ENCODE measurements at regions not wholly inside any gene's neighbourhood (a gene's known extent, or its start where the extent isn't known, plus 50 kb on each side); places are given as distances from the start of the nearest gene placed in this dataset.

GRCh38 chr6:22218410-22218809 is 78.4 kb downstream of the PRL start:
- Histone ChIP-seq H3K9me3 (no peaks in the 10 kb centered on the region), H3K4me1 (no peaks in the 10 kb centered on the region), H3K36me3 (no peaks in the 10 kb centered on the region), H3K27me3 (no peaks in the 10 kb centered on the region), H3K4me3 (no peak overlapping the region), H3K27ac (no peak overlapping the region)
- no peak for DNase-seq (ENCODE audit: low spot score in 2 of 2)
- WGBS, result 93% methylated on average over 3 of the region's 3 CpGs
- TF ChIP-seq POLR2A (IDR thresholded peaks at IDR 0.05) (no peak), EP300 (IDR thresholded peaks at IDR 0.05) (no peak), POLR2AphosphoS5 (IDR thresholded peaks at IDR 0.05) (no peak)
- TF ChIP-seq, protein P1, sequence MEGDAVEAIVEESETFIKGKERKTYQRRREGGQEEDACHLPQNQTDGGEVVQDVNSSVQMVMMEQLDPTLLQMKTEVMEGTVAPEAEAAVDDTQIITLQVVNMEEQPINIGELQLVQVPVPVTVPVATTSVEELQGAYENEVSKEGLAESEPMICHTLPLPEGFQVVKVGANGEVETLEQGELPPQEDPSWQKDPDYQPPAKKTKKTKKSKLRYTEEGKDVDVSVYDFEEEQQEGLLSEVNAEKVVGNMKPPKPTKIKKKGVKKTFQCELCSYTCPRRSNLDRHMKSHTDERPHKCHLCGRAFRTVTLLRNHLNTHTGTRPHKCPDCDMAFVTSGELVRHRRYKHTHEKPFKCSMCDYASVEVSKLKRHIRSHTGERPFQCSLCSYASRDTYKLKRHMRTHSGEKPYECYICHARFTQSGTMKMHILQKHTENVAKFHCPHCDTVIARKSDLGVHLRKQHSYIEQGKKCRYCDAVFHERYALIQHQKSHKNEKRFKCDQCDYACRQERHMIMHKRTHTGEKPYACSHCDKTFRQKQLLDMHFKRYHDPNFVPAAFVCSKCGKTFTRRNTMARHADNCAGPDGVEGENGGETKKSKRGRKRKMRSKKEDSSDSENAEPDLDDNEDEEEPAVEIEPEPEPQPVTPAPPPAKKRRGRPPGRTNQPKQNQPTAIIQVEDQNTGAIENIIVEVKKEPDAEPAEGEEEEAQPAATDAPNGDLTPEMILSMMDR (IDR thresholded peaks at IDR 0.05), result no peak

DNA sequence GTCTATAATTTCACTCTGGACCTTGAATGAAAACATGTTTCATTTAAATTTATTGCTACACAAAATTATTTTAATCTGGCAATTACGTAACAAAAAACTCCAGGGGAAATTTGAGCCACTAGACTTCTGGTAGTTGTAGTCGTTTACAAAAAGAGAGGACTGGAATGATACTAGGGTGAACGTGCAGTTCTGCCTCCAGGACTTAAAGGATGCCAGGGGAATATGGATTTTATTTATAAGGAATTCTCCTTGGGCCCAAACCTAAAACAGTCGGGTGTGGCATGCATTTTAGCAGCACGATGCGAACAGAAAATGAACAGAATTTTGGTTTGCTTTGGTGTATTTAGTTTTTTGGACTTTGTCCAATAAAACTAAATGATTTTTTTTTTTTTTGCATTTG is 76.9 kb downstream of the PRL start:
- TF ChIP-seq EP300 (IDR thresholded peaks at IDR 0.05), result no peak
- Histone ChIP-seq H3K9me3 (no peaks in the 10 kb centered on the region), H3K36me3 (no peaks in the 10 kb centered on the region), H3K4me1 (no peaks in the 10 kb centered on the region), H3K4me3 (no peak overlapping the region), H3K27me3 (no peaks in the 10 kb centered on the region), H3K27ac (no peak overlapping the region)
- WGBS, result 33% methylated on average over 6 of the region's 6 CpGs
- DNase-seq (ENCODE audit: low spot score in 2 of 2), result no peak

DNA sequence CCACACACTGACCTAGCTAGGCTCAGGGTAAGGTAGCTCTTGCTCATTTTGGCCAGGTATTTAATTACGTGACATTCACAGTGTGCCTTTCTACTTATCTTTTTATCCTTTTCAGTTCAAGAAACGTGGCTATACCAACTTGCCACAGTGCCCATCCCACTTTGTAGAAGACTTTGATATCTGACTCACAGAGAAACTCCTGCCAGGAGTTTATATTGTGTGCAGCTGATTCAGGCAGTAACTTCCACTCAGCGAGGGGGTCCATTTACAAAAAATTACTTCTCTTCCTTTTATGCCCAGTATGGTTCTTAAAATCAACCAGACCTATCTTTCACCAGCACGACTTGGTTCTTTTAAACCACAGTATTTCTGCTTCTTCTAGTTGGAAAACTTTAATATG is 75.6 kb downstream of the PRL start:
- TF ChIP-seq EP300 (IDR thresholded peaks at IDR 0.05) (no peak), POLR2AphosphoS5 (IDR thresholded peaks at IDR 0.05) (no peak), POLR2A (IDR thresholded peaks at IDR 0.05) (no peak)
- TF ChIP-seq, protein P1 (IDR thresholded peaks at IDR 0.05), result no peak
- Histone ChIP-seq H3K4me3 (no peak overlapping the region), H3K27ac (no peak overlapping the region), H3K4me1 (no peaks in the 10 kb centered on the region), H3K27me3 (no peaks in the 10 kb centered on the region), H3K9me3 (no peaks in the 10 kb centered on the region), H3K36me3 (no peaks in the 10 kb centered on the region)
- DNase-seq (ENCODE audit: low spot score in 2 of 2), result no peak
- 48% methylated on average over 4 of the region's 4 CpGs for whole genome bisulfite sequencing

DNA sequence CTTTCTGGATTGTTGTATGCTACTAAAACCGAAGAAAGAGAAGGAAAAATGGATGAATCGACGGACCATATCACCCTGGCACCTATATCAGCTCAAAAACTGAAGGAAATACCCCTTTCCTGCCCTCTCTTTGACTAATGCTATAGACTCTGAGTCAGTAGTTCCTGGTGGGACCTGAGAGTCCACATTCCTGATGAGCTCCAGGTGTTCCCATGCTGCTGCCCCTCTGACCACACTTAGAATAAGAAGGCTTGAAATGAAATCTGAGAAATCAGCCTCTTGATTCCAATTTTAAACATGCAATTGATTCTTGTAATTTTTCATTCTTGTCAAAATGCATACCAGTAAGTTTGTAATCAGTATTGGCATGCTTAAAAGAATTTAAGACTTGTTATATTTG is 75.2 kb downstream of the PRL start:
- 61% methylated on average over 3 of the region's 3 CpGs for WGBS
- TF ChIP-seq EP300 (IDR thresholded peaks at IDR 0.05), result no peak
- TF ChIP-seq, protein P1 (IDR thresholded peaks at IDR 0.05), result no peak
- TF ChIP-seq POLR2AphosphoS5 (IDR thresholded peaks at IDR 0.05), result no peak
- Histone ChIP-seq H3K9me3 (no peaks in the 10 kb centered on the region), H3K27me3 (no peaks in the 10 kb centered on the region), H3K4me1 (no peaks in the 10 kb centered on the region), H3K27ac (no peak overlapping the region), H3K36me3 (no peaks in the 10 kb centered on the region), H3K4me3 (no peak overlapping the region)
- no peak for DNase-seq (ENCODE audit: low spot score in 2 of 2)

DNA sequence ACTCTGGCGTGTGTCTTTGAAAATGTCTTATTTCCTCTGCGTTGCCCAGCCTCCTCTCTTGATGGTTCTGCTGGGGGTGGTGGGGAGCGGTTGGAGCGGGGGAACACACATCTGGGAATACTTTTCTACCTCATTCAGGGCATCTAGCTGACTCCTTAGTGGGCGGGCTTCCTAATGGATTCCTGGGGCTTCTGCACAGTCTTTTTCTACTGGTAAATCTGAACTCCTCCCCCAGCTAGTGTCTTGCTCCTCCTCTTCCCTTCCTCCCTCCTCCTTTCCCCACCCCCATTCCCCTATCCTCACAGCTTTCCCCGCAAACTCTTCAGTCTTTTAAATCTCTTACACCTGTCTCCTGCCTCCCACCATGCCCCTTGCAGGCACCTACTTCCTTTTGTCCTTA is 74.4 kb downstream of the PRL start:
- no peaks in the 10 kb centered on the region for H3K27me3 ChIP-seq
- no peaks in the 10 kb centered on the region for H3K4me1 ChIP-seq
- no peak overlapping the region for H3K4me3 ChIP-seq
- DNase-seq (ENCODE audit: low spot score in 2 of 2), result no peak
- no peaks in the 10 kb centered on the region for H3K9me3 ChIP-seq
- WGBS, result 67% methylated on average over 6 of the region's 6 CpGs
- H3K27ac ChIP-seq, result no peak overlapping the region
- no peak for TF ChIP-seq POLR2A (IDR thresholded peaks at IDR 0.05)
- no peak for TF ChIP-seq POLR2AphosphoS5 (IDR thresholded peaks at IDR 0.05)
- no peak for TF ChIP-seq EP300 (IDR thresholded peaks at IDR 0.05)
- TF ChIP-seq, protein P1 (IDR thresholded peaks at IDR 0.05), result no peak
- H3K36me3 ChIP-seq, result no peaks in the 10 kb centered on the region

DNA sequence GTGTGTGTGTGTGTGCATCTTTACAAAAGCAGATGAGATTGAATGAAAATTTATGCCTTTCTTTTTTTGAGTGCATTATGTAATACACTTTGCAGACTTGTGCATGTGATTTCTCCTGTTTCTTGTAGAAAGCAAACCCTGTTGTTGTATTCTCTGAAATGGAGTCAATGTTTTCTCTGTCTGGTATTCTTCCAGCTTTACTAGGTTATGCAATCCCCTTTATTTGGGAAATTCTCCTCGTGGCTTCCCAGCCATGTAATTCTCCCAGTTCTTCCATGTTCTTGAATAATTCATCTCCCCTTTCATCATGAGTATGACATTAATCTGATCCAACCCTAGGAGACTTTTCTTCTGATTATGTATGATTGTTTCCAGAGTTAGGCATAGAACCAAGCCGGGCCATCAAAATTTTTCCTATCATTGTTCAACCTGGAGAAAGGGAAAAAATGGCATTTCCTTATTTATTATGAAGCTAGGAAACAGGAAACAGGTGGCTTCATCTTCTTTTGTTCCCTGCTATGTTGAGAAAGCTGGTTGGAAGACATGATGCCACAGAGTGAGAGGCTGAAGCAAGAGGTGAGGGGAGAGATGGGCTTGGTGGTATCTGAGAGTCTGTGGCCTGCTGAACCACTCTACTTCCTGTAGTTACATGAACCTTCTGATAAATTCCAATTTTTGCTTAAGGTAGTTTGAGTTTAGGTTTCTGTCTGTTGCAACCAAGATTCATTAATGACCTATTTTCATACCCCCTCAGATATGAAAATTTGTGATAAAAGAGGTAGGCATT is 68.8 kb downstream of the PRL start:
- Histone ChIP-seq H3K4me1 (no peaks in the 10 kb centered on the region), H3K36me3 (no peaks in the 10 kb centered on the region), H3K27ac (no peak overlapping the region), H3K27me3 (no peaks in the 10 kb centered on the region), H3K4me3 (no peak overlapping the region), H3K9me3 (no peaks in the 10 kb centered on the region)
- TF ChIP-seq POLR2A (IDR thresholded peaks at IDR 0.05) (no peak), POLR2AphosphoS5 (IDR thresholded peaks at IDR 0.05) (no peak), EP300 (IDR thresholded peaks at IDR 0.05) (no peak)
- TF ChIP-seq, protein P1 (IDR thresholded peaks at IDR 0.05), result no peak
- no peak for DNase-seq (ENCODE audit: low spot score in 2 of 2)
- WGBS, result 48% methylated on average over 2 of the region's 2 CpGs

Measured in suprapubic skin (tissue), 4 donors.